ENCODE measurements at regions not wholly inside any gene's neighbourhood (a gene's known extent, or its start where the extent isn't known, plus 50 kb on each side); places are given as distances from the start of the nearest gene placed in this dataset.

DNA sequence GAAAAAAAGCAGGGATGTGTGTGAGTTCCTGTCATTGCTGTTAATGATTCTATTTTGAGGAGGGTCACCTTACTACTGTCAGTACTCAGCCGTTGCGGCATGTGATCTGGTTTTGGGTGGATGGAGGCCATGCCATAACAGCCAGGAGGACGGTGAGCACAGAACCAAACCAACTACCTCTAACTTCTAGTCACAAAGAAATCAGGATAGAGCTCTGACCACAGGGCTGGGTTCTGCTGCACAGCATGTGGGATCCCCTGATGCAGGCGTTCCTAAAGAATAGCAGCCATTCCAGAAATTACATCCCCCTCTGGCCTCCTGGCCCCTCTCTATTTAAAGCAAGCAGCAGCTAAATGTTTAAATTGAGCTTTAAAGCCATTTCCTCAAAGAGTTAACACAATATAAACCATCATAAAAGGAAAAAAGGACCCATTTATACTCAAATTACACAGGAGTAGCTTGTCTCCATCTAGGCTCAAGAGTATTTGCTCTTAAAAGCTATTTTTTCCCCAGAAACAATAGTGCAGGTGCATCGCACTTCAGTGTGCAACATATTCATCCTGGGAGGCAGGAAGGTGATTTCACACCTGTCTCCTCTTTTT, 786.4 kb downstream of the RNF144A start:
- H3K4me3 ChIP-seq (ENCODE audit: low read length): no peak overlapping the region

DNA sequence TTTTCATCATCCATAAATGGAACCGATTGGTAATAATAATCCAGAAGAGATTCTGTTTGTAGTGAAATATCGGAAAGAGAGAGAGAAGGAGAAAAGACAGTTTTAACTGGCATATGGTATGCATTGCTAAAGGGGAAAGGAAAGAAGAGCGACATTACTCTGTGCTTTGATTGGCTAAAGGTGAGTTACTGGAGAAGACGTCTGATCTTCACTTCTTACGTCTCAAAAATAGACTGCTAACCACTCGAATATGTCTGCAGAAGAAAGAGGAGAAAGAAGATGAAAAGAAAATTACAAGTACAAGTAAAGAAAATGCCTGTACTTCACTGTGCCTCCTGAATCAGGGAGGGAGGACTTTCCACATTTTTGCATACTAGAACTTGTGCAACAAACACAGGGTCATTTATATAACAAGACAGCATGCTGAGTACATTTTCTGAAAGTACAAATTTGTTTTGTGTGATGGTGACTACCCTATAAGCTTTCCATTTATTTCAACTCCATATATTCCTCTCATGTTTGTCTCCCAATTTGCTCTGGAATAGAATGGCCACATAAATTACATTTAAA, 787.2 kb downstream of the RNF144A start:
- H3K4me3 ChIP-seq (ENCODE audit: low read length): no peak overlapping the region
- TF ChIP-seq ZNF274 (IDR thresholded peaks at IDR 0.05; ENCODE audit: low read depth, low read length): no peak

More for the DNA sequence above, 786.4 kb downstream of the RNF144A start:
- TF ChIP-seq ZNF274 (IDR thresholded peaks at IDR 0.05; ENCODE audit: low read depth, low read length): no peak

DNA sequence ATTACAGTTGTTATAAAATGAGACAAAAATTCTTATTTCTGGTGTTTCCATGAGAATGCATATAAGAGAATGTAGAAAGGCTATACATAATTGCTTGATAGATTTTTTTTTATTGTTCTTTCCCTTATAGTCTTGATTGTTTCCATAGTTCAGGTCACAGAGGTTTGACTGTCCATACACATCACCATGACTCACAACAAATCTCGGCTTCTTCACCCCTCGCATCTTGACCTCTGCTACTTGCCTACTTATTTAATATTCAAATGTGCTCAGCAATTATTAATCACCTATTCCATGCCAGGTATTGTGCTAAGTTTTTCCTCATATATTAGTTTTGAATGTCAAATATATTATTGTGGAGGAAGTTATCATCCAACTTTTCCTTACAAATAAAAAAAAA, 789.6 kb downstream of the RNF144A start:
- no peak for TF ChIP-seq ZNF274 (IDR thresholded peaks at IDR 0.05; ENCODE audit: low read depth, low read length)
- no peak overlapping the region for H3K4me3 ChIP-seq (ENCODE audit: low read length)

DNA sequence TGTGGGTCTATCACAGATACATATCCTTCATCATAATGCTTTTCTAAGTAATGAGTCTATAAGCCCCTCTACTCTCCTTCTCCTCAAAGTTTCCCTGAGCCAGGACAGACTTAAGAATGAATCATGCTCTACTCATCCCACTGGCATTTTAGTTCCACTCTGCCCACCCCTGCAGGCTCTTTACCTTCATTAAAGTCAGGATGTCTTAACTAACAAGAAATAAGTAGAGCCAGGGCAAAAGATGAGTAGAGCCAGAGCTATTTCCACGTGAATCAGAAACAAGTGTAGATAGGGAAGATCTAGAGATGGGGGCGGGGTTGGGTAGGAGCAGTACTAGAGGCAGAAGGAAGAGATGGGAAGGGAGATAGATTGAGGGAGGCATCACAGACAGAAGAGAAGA, 790.5 kb downstream of the RNF144A start:
- no peak overlapping the region for H3K4me3 ChIP-seq (ENCODE audit: low read length)

DNA sequence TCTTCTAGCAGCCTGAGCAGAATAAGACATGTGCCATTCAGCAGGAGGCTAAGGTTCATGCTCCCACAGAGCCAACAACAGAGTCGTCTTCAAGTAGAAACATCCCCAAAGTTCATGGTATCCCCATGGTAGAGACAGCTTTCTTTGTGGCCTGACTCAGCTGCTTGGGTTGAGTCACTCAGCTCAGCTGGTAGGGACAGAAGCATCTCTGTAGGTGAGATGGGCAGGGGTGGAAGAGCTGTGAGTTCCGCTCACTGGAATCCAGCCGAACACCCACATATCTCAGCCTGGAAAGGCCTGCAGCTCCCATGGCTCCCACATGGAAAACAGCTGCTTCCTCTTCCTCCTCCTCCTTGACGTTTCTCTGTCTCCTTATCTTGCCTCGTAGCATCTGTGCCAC, 792.7 kb downstream of the RNF144A start:
- no peak for TF ChIP-seq ZNF274 (IDR thresholded peaks at IDR 0.05; ENCODE audit: low read depth, low read length)
- no peak overlapping the region for H3K4me3 ChIP-seq (ENCODE audit: low read length)

More for the DNA sequence above, 790.5 kb downstream of the RNF144A start:
- no peak for TF ChIP-seq ZNF274 (IDR thresholded peaks at IDR 0.05; ENCODE audit: low read depth, low read length)

DNA sequence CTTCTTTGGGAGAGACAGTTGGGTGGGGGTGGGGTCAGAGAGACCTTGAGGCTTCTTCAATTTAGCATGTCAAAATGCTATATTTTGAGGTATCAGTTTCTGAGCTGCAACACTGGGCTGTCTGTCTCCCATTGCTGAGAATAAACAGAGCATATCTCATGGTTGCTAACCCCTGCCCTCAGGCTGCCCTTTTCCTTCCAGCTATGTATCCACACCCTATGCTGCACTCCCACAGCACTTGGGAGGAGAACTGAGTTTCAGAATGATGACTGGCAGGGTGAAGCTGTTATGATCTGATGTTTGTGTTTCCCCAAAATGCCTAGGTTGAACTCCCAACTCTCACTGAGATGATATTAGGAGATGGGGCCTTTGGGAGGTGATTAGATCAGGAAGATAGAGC, 794.0 kb downstream of the RNF144A start:
- TF ChIP-seq ZNF274 (IDR thresholded peaks at IDR 0.05; ENCODE audit: low read depth, low read length): no peak

DNA sequence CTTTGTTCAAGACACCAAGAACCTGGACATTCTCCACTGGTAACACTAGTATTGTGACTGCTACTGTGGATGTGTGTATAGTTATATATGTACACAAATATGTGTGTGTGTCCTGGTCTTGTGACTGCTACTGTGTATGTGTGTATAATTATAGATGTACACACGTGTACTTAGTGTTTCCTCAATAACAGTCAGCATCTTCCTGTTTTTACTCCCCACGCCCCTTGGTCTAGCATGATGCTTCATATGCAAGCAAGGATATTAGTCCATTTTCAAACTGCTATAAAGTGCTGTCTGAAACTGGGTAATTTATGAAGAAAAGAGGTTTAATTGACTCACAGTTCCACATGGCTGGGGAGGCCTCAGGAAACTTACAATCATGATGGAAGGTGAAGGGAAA, 802.7 kb downstream of the RNF144A start:
- no peak overlapping the region for H3K4me3 ChIP-seq (ENCODE audit: low read length)
- TF ChIP-seq ZNF274 (IDR thresholded peaks at IDR 0.05; ENCODE audit: low read depth, low read length): no peak

More for the DNA sequence above, 794.0 kb downstream of the RNF144A start:
- no peak overlapping the region for H3K4me3 ChIP-seq (ENCODE audit: low read length)

DNA sequence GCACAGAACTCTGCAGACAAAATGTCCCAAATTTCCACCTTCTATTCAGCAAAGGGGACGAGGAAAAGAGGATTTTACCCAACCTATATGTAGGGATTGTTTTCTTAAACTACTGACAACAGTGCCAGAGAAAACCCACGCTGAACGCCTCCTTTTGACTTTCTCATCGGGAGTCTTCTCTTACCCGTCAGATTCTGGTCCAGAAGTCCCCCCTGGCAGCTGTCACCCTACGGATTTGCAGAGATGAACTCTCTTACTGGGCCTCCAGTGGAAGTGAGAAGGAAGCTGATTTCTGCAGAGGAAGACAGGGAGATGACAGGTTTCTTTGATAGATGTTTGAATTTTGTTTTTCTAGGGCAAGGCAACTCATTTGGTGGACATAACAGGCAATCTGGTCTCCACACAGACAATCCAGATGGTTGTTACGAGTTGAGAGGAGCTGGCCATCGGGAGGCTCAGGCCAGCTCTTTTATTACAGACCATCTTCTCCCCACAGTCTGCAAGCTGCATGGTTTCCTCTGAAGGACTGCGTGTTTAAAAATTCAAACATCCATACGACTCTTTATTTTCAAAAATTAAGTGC, 804.3 kb downstream of the RNF144A start:
- no peak for TF ChIP-seq ZNF274 (IDR thresholded peaks at IDR 0.05; ENCODE audit: low read depth, low read length)
- no peak overlapping the region for H3K4me3 ChIP-seq (ENCODE audit: low read length)

DNA sequence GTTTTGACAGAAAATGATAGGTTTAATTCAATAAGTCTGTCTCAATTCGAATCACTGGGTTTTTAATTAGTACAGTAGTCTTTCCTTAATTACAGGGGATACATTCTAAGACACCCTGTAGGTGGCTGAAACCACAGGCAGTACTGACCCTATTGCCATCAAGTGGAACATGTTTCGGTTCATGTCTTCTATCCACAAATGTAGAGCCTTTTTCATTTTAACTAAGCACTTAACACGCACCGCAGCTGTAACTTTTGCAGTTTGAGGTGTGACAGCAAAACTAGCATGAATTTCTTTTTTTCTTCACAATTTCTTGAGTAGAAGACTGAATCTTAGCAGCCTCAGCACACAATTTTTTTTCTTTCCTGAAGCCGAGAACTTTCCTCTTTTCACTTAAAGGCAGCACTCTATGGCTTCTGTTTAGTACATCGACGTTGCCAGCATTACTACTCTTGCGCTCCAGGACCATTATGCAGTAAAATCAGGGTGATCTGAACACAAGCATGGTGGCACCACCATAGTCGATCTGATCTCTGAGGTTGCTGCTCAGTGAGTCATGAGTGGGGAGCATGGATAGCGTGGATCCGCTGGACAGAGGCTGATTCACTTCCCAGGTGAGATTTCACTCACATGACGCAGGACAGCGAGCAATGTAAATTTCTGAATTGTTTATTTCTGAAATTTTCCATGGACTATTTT, 805.1 kb downstream of the RNF144A start:
- H3K4me3 ChIP-seq (ENCODE audit: low read length): no peak overlapping the region
- TF ChIP-seq ZNF274 (IDR thresholded peaks at IDR 0.05; ENCODE audit: low read depth, low read length): no peak

DNA sequence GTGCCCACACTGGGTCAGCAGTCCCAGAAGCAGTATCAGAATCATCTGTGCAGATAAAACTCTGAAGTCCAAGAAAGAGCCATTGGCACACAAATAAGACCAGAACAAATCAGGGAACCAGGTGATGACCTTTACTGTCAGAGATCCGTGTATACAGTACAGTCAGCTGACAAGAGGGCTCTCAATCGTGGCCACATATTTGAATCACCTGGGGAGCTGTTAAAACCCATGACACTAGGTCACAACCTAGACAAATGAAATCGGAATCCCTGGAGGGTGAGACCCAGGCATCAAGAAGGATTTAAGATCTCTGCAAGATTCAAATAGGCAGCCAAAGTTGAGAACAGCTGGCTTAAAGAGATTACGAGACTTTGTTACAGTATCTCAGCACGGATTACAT, 807.1 kb downstream of the RNF144A start:
- no peak overlapping the region for H3K4me3 ChIP-seq (ENCODE audit: low read length)
- no peak for TF ChIP-seq ZNF274 (IDR thresholded peaks at IDR 0.05; ENCODE audit: low read depth, low read length)

DNA sequence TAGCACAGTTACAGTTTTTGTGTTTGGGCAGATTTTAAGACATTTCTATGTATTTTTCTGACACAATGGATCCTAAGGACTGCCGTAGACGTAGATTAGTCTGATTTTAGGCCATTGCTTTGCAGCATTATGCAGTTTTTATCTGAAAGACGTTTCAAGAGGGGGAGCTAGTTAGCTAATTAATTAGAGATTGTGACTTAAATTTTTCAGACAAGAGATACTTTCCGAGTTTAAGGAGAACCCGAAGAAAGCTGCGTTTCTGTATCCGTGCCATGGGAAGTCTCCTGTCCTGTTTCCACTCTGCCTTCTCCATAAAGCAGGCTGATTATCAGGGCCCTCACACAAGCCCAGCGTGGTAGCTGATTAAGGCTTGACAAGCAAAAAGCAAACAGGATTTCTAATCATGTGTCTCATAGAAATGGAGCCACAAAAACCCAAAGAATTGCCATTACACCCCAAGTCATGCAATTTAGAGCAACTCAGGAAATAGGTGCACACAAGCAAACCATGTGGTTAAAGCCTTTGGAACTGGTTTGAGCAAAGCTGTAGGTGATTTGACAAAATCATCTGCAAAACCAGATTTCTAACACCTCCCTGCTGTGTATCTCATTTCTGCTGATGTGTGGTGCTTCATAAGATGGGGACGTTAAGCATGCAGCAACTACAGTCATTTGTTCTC, 808.1 kb downstream of the RNF144A start:
- no peak overlapping the region for H3K4me3 ChIP-seq (ENCODE audit: low read length)
- no peak for TF ChIP-seq ZNF274 (IDR thresholded peaks at IDR 0.05; ENCODE audit: low read depth, low read length)

DNA sequence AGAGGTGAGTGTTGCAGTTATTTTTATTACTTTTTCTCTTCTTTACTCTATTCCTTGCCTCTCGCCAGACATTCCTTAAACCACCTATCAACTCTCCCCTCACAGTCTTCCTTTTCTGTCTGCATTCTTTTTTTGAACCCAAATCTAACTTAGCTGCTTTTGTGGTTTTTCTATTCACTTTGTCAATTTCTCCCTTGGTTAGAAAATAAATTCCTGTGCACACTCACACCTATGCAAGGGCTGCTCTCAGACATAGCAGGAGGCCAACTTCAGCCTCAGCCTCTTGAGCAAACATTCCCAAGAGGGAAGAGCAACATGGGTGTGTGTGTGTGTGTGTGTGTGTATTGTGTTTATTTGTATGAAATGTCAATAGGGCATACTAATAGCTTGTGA, 808.6 kb downstream of the RNF144A start:
- H3K4me3 ChIP-seq (ENCODE audit: low read length): no peak overlapping the region
- TF ChIP-seq ZNF274 (IDR thresholded peaks at IDR 0.05; ENCODE audit: low read depth, low read length): no peak

DNA sequence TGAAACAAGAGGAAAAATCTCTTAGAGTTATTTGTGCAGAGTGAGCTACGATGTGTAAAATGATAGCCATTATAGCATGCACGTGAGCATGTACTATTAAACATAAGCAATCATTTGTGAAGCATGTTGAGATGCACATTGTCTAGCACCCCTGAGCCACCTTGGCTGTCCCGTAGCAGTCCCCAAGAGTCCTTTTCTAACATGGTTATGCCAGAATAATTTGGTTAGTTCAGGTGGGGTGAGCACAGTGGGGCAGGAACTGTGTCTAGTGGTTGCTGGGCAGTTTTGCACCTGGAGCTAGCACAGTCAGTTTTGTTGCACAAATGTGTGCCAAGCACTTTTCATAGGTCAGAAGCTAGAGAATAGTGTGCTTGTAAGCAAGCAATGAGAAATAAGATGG, 809.8 kb downstream of the RNF144A start:
- TF ChIP-seq ZNF274 (IDR thresholded peaks at IDR 0.05; ENCODE audit: low read depth, low read length): no peak
- no peak overlapping the region for H3K4me3 ChIP-seq (ENCODE audit: low read length)

DNA sequence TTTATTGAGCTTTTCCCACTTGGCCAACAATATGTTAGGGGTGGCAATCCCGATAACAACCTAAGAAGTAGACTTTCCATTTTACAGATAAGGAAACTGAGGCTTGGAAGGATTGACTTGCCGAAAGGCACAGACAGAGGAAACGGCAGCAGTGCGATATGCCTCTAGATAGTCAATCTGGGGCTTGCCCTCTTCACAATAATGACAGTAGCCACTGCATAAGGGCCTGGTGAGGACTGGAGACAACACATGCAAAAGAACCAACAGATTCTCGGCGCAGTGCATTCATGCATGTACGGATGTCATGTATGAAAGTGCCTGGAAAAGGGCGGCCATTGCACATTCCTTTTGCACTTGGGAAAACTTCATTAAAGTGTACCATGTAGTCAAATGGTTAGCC, 811.2 kb downstream of the RNF144A start:
- TF ChIP-seq ZNF274 (IDR thresholded peaks at IDR 0.05; ENCODE audit: low read depth, low read length): no peak
- H3K4me3 ChIP-seq (ENCODE audit: low read length): no peak overlapping the region
